Esophagus muscularis mucosa (tissue), 4 donors: ENCODE measurements at regions not wholly inside any gene's neighbourhood (a gene's known extent, or its start where the extent isn't known, plus 50 kb on each side); places are given as distances from the start of the nearest gene placed in this dataset.

ENCODE experiments used
- DNase-seq: peaks from one replicate; pipeline ENCODE4 v3.0.0-alpha.2; 2017; ENCODE audit errors: extremely low spot score
- H3K27ac ChIP-seq, 4 donors: fragments of 200-600 bp; sonication (generic); replicated peaks in 1 of 4; 1 replicate in 3 of 4; 2 replicates in 1 of 4; pipeline ENCODE4 v1.5.1; 2016 to 2019; ENCODE audit warnings: mild to moderate bottlenecking in 1 of 4
- H3K27me3 ChIP-seq, 4 donors: fragments of 200-600 bp; sonication (generic); one replicate each; pipeline versions ENCODE4 v1.5.1 to v1.6.0; 2016 to 2019
- H3K36me3 ChIP-seq, 4 donors: fragments of 200-600 bp; sonication (generic); one replicate each; pipeline ENCODE4 v1.5.1; 2016 to 2019
- H3K4me1 ChIP-seq, 4 donors: fragments of 200-600 bp; sonication (generic); one replicate each; pipeline ENCODE4 v1.5.1; 2016 to 2019
- H3K4me3 ChIP-seq, 4 donors: fragments of 200-600 bp; sonication (generic); 1 replicate in 2 of 4; 2 replicates in 2 of 4; pipeline ENCODE4 v1.5.1; 2016 to 2019; ENCODE audit warnings: mild to moderate bottlenecking in 4 of 4, moderate library complexity in 1 of 4
- H3K9me3 ChIP-seq, 4 donors: fragments of 200-600 bp; sonication (generic); 1 replicate in 3 of 4; 2 replicates in 1 of 4; pipeline ENCODE4 v1.5.1; 2016 to 2019
- CTCF ChIP-seq, 3 experiments: fragments of 200-600 bp in 2 of 3; fragments of 450-650 bp in 1 of 3; sonication (generic) in 2 of 3; IDR thresholded peaks; one replicate each; pipeline ENCODE4 v1.5.1; 2017 to 2019; ENCODE audit warnings: antibody characterized with exemption in 3 of 3, mild to moderate bottlenecking in 2 of 3, moderate library complexity in 1 of 3
- EP300 ChIP-seq: sonication (generic); formaldehyde crosslinking; IDR thresholded peaks from one replicate; pipeline ENCODE4 v1.6.1; 2017; ENCODE audit warnings: antibody characterized with exemption
- POLR2A ChIP-seq: fragments of 450-650 bp; IDR thresholded peaks from one replicate; pipeline ENCODE4 v1.6.1; 2017; ENCODE audit warnings: antibody characterized with exemption, moderate library complexity, mild to moderate bottlenecking, low read depth
- POLR2AphosphoS5 ChIP-seq, 2 donors: sonication (generic); formaldehyde crosslinking; IDR thresholded peaks; one replicate each; pipeline ENCODE4 v1.6.1; 2017; ENCODE audit warnings: antibody characterized with exemption in 2 of 2
- WGBS: methylation state at CpG from one replicate; pipeline ENCODE4 v1.1.5; 2018; 5-methylcytosine and 5-hydroxymethylcytosine counted together
- intact Hi-C: fragments of 100-400 bp; cut with DNase I; formaldehyde crosslinking; loops from one replicate; pipeline ENCODE4 v1.15.1; 2023

GRCh38 chr13:86098511-86098910, 299.3 kb upstream of the SLITRK6 start:
- Histone ChIP-seq H3K4me1 (no peaks in the 10 kb centered on the region), H3K36me3 (no peaks in the 10 kb centered on the region), H3K4me3 (no peak overlapping the region), H3K27ac (no peak overlapping the region), H3K27me3 (no peaks in the 10 kb centered on the region), H3K9me3 (peaks cover 0 to 5% (median under 1%) of the 10 kb centered on the region in 4 donors)
- intact Hi-C loops: no loop called here
- DNase-seq: no peak
- TF ChIP-seq POLR2A (no peak), CTCF (IDR thresholded peaks at IDR 0.05) (no peak), POLR2AphosphoS5 (IDR thresholded peaks at IDR 0.05) (no peak), EP300 (no peak)

GRCh38 chr13:86095351-86095750, 296.1 kb upstream of the SLITRK6 start:
- no peaks in the 10 kb centered on the region for H3K9me3 ChIP-seq
- H3K4me1 ChIP-seq: no peaks in the 10 kb centered on the region
- intact Hi-C loops: no loop called here
- no peak for DNase-seq
- H3K4me3 ChIP-seq: no peak overlapping the region
- H3K27ac ChIP-seq: no peak overlapping the region
- 80% methylated on average over 3 of the region's 3 CpGs for WGBS
- no peaks in the 10 kb centered on the region for H3K36me3 ChIP-seq
- TF ChIP-seq POLR2A (no peak), EP300 (no peak), POLR2AphosphoS5 (IDR thresholded peaks at IDR 0.05) (no peak), CTCF (IDR thresholded peaks at IDR 0.05) (no peak)
- no peaks in the 10 kb centered on the region for H3K27me3 ChIP-seq

GRCh38 chr13:86090181-86090580, 291.0 kb upstream of the SLITRK6 start:
- no peak for DNase-seq
- Histone ChIP-seq H3K4me1 (no peaks in the 10 kb centered on the region), H3K27me3 (no peaks in the 10 kb centered on the region), H3K9me3 (no peaks in the 10 kb centered on the region), H3K4me3 (no peak overlapping the region), H3K27ac (no peak overlapping the region), H3K36me3 (no peaks in the 10 kb centered on the region)
- intact Hi-C loops: no loop called here
- 56% methylated on average over 1 of the region's 2 CpGs for WGBS
- no peak for TF ChIP-seq EP300
- no peak for TF ChIP-seq CTCF (IDR thresholded peaks at IDR 0.05)
- no peak for TF ChIP-seq POLR2AphosphoS5 (IDR thresholded peaks at IDR 0.05)
- no peak for TF ChIP-seq POLR2A

GRCh38 chr13:86087244-86087643, 288.0 kb upstream of the SLITRK6 start:
- no peak for TF ChIP-seq POLR2A
- no peak for TF ChIP-seq CTCF (IDR thresholded peaks at IDR 0.05)
- TF ChIP-seq POLR2AphosphoS5 (IDR thresholded peaks at IDR 0.05): no peak
- no peak for TF ChIP-seq EP300
- H3K27me3 ChIP-seq: no peaks in the 10 kb centered on the region
- intact Hi-C loops: no loop called here
- no peaks in the 10 kb centered on the region for H3K36me3 ChIP-seq
- H3K4me1 ChIP-seq: no peaks in the 10 kb centered on the region
- no peak overlapping the region for H3K27ac ChIP-seq
- no peak overlapping the region for H3K4me3 ChIP-seq
- no peaks in the 10 kb centered on the region for H3K9me3 ChIP-seq
- DNase-seq: no peak

- no peaks in the 10 kb centered on the region for H3K36me3 ChIP-seq
- TF ChIP-seq CTCF (IDR thresholded peaks at IDR 0.05): no peak
- TF ChIP-seq POLR2A: no peak
- TF ChIP-seq EP300: no peak
- no peaks in the 10 kb centered on the region for H3K4me1 ChIP-seq
- intact Hi-C loops: no loop called here
- no peak for DNase-seq
- no peaks in the 10 kb centered on the region for H3K9me3 ChIP-seq
- H3K27ac ChIP-seq: no peak overlapping the region
- no peak overlapping the region for H3K4me3 ChIP-seq
- no peaks in the 10 kb centered on the region for H3K27me3 ChIP-seq
Observed at GRCh38 chr13:86085890-86086289, 286.7 kb upstream of the SLITRK6 start.
